ES-I3 (cell line): ENCODE measurements at regions not wholly inside any gene's neighbourhood (a gene's known extent, or its start where the extent isn't known, plus 50 kb on each side); places are given as distances from the start of the nearest gene placed in this dataset.

Experiments
- H3K36me3 ChIP-seq: 2 replicates; pipeline ENCODE4 v1.6.1; 2013; ENCODE audit warnings: mild to moderate bottlenecking, low read length, control low read depth, moderate library complexity; ENCODE audit not compliant: insufficient read depth
- H3K4me1 ChIP-seq: 2 replicates; pipeline ENCODE4 v1.6.1; 2013; ENCODE audit warnings: mild to moderate bottlenecking, control low read depth, low read length; ENCODE audit not compliant: insufficient read depth
- H3K9ac ChIP-seq: 2 replicates; pipeline ENCODE4 v1.6.1; 2013; ENCODE audit warnings: low read depth, mild to moderate bottlenecking, low read length, moderate library complexity
- H3K9me3 ChIP-seq: 2 replicates; pipeline ENCODE4 v1.6.1; 2013; ENCODE audit warnings: mild to moderate bottlenecking, low read length, moderate library complexity; ENCODE audit not compliant: control insufficient read depth, insufficient read depth

GRCh38 chr18:28972333-28972907 is 795.5 kb upstream of the CDH2 start:
- no peak overlapping the region for H3K9ac ChIP-seq
- no peaks in the 10 kb centered on the region for H3K4me1 ChIP-seq
- no peaks in the 10 kb centered on the region for H3K36me3 ChIP-seq
- no peaks in the 10 kb centered on the region for H3K9me3 ChIP-seq

- Histone ChIP-seq H3K9me3 (no peaks in the 10 kb centered on the region), H3K9ac (no peak overlapping the region), H3K36me3 (no peaks in the 10 kb centered on the region), H3K4me1 (peaks cover 6% of the 10 kb centered on the region; the same call in 1 of the 2 replicates)
Observed at GRCh38 chr18:28963481-28963880, 786.6 kb upstream of the CDH2 start.

DNA sequence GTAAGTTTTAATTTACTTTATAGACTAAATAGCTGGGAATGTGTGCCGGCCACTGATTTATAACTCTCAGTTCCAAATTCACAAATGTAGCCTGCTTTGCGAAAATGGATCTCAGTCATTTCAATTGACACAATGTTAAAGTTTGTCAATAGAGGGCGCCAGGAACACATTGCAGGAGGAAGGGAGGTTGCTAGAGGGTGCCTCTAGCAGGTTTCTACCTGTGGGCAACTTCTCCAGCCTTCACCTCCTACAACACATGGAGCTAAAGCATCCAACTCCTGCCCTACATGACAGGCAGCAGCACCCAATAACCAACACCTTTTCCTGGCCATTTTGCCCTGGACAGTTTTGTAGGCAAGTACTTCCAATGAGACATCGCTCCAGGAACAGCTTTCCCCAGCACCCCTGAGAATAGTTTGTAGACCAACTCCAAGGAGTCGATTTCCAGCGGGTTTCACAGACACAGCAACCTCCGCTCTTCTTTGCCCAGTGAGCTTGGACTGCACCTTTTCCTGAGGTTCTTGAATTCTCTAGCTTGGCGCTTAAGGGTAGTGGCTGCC is 784.8 kb upstream of the CDH2 start:
- peaks cover 6% of the 10 kb centered on the region; the same call in 1 of the 2 replicates for H3K4me1 ChIP-seq
- H3K36me3 ChIP-seq, result no peaks in the 10 kb centered on the region
- no peaks in the 10 kb centered on the region for H3K9me3 ChIP-seq
- no peak overlapping the region for H3K9ac ChIP-seq

GRCh38 chr18:28960146-28960545 is 783.2 kb upstream of the CDH2 start:
- peaks cover 6% of the 10 kb centered on the region; the same call in 1 of the 2 replicates for H3K4me1 ChIP-seq
- no peaks in the 10 kb centered on the region for H3K9me3 ChIP-seq
- no peaks in the 10 kb centered on the region for H3K36me3 ChIP-seq

GRCh38 chr18:28952339-28952738 is 775.4 kb upstream of the CDH2 start:
- H3K36me3 ChIP-seq, result no peaks in the 10 kb centered on the region

More at GRCh38 chr18:28960146-28960545, 783.2 kb upstream of the CDH2 start:
- no peak overlapping the region for H3K9ac ChIP-seq

GRCh38 chr18:28947900-28948299 is 771.0 kb upstream of the CDH2 start:
- Histone ChIP-seq H3K4me1 (no peaks in the 10 kb centered on the region), H3K9ac (no peak overlapping the region), H3K9me3 (peaks cover 6% of the 10 kb centered on the region; the same call in 1 of the 2 replicates), H3K36me3 (no peaks in the 10 kb centered on the region)

More at GRCh38 chr18:28952339-28952738, 775.4 kb upstream of the CDH2 start:
- Histone ChIP-seq H3K9ac (no peak overlapping the region), H3K9me3 (peaks cover 6% of the 10 kb centered on the region; the same call in 1 of the 2 replicates), H3K4me1 (no peaks in the 10 kb centered on the region)

GRCh38 chr18:28946471-28946870 is 769.5 kb upstream of the CDH2 start:
- H3K4me1 ChIP-seq, result no peaks in the 10 kb centered on the region
- H3K9me3 ChIP-seq, result 0 out of 2 replicates have a peak, but pooled peaks cover under 1% of the 10 kb centered on the region
- H3K36me3 ChIP-seq, result no peaks in the 10 kb centered on the region
- H3K9ac ChIP-seq, result no peak overlapping the region

DNA sequence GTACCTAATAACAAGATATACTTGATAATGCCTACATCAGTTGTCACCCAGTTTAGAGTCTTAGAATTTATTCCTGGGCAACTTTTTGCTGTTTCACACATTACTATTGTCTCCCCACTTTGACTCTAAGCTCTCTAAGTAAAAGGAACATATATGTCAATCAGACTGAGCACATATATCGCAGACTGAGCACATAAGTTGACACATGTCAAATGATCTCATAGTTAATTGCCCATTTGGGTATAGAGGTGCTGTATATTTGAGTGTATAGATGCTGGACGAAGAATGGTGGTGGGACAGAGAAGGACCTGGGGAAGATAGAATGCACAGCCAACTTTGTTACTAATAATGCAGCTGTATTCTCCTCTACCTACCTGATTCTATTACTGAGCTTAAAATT is 746.0 kb upstream of the CDH2 start:
- no peaks in the 10 kb centered on the region for H3K4me1 ChIP-seq
- no peak overlapping the region for H3K9ac ChIP-seq
- no peaks in the 10 kb centered on the region for H3K36me3 ChIP-seq
- H3K9me3 ChIP-seq, result no peaks in the 10 kb centered on the region

GRCh38 chr18:28916456-28916855 is 739.5 kb upstream of the CDH2 start:
- Histone ChIP-seq H3K9ac (no peak overlapping the region), H3K9me3 (no peaks in the 10 kb centered on the region), H3K4me1 (no peaks in the 10 kb centered on the region), H3K36me3 (no peaks in the 10 kb centered on the region)

DNA sequence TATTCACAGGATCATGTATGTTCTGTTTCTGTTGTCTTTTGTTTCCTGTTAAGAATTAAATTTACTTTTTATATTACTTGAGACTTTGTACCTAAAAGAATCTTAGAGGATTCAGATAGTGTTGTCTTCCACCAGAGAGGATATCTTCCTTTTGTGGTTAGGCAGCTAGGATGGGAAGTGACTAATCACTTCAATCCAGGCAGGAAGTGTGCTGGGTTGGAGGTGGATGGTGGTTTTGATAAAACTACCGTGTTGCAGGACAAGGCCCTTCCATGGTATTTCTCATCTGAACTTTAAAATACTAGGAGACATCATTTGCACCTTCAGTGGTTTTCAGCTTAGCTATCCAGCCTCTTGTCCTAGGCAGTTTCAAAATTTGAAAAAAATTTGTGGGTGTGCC is 728.6 kb upstream of the CDH2 start:
- H3K9me3 ChIP-seq, result no peaks in the 10 kb centered on the region
- no peaks in the 10 kb centered on the region for H3K36me3 ChIP-seq
- H3K9ac ChIP-seq, result no peak overlapping the region
- peaks cover 8% of the 10 kb centered on the region; the same call in 1 of the 2 replicates for H3K4me1 ChIP-seq

DNA sequence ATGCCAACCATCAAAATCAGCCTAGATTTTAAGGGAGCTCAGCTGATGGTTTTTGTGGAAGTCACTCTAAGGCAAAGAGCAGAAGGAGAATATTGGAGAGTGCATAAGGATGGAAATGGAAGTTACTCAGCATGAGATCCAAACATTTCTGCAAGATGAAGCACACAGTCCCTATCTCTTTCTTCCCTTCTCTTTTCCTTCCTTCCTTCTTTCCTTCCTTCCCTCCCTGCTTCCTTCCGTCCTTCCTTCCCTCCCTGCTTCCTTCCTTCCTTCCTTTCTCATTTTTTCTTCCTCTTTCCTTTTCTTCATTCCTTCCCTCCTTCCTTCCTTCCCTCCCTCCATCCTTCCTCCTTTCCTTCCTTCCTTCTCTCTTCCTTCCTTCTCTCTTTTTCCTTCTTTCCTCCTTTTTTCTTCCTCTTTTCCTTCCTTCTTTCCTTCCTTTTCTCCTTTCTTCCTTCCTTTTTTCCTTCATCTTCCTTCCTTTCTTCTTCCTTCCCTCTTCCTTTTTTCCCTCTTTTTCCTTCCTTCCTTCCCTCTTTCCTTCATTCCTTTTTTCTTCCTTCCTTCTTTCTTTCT is 727.9 kb upstream of the CDH2 start:
- Histone ChIP-seq H3K4me1 (peaks cover 8% of the 10 kb centered on the region; the same call in 1 of the 2 replicates), H3K9me3 (no peaks in the 10 kb centered on the region), H3K36me3 (no peaks in the 10 kb centered on the region), H3K9ac (no peak overlapping the region)

DNA sequence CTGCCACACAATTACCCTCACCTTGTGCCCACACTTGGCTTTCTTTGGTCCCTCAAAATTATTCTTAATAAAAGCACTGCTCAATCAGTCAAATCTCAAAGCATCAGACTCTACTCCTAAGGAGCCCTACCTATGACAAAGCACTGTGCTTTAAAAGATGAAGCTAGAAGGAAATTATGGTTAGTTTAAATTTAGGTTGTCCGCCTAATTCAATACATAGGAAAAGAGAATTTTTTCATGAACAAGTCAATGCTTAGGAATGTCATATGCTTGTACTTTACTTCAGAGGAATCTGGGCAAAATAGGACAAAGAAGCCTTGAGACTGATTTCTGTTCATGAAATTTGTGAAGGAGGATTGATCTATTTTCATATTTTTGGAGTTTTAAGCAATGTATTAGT is 726.4 kb upstream of the CDH2 start:
- Histone ChIP-seq H3K9ac (no peak overlapping the region), H3K4me1 (peaks cover 4% of the 10 kb centered on the region; the same call in 1 of the 2 replicates), H3K36me3 (no peaks in the 10 kb centered on the region), H3K9me3 (no peaks in the 10 kb centered on the region)

- Histone ChIP-seq H3K9me3 (no peaks in the 10 kb centered on the region), H3K4me1 (no peaks in the 10 kb centered on the region), H3K36me3 (no peaks in the 10 kb centered on the region), H3K9ac (no peak overlapping the region)
Observed at GRCh38 chr18:28890791-28891190, 713.9 kb upstream of the CDH2 start.

DNA sequence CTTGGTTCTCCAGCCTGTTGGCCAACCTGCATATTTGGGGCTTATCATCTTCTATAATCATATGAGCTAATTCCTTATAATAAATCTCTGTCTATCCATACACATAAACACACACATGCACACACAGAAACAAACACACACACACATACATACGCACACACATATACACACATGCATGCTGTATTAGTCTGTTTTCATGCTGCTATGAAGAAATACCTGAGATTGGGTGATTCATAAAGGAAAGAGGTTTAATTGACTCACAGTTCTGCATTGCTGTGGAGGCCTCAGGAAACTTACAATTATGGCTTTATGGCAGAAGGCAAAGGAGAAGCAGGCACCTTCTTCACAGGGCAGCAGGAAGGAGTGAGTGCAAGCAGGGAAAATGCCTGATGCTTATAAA is 707.4 kb upstream of the CDH2 start:
- no peaks in the 10 kb centered on the region for H3K36me3 ChIP-seq

GRCh38 chr18:28880856-28881255 is 703.9 kb upstream of the CDH2 start:
- Histone ChIP-seq H3K9ac (no peak overlapping the region), H3K9me3 (no peaks in the 10 kb centered on the region), H3K36me3 (no peaks in the 10 kb centered on the region), H3K4me1 (no peaks in the 10 kb centered on the region)

More for the DNA sequence above, 707.4 kb upstream of the CDH2 start:
- Histone ChIP-seq H3K9me3 (no peaks in the 10 kb centered on the region), H3K9ac (no peak overlapping the region), H3K4me1 (no peaks in the 10 kb centered on the region)
